ENCODE measurements at regions not wholly inside any gene's neighbourhood (a gene's known extent, or its start where the extent isn't known, plus 50 kb on each side); places are given as distances from the start of the nearest gene placed in this dataset.

DNA sequence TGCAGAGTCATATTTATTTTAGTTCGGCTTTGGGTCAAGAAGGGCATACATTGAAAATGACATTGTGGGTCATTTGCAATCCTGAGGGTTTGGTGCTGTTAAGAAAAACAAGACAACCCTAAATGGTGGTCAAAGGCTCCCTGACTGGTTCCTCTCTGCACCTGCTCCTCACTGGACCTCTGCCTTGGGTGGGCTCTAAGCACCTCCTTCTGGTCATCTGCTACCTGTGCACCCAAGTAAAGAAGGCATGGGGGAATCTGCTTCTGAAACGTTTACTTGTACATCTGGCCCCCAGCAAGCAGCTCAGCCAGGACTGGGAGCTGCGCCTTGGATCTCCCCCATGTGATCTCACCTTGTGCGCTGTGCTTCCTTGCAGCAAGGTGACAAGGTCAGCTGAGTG is 55.2 kb upstream of the MAL start:
- H3K4me1 Mint-ChIP-seq (ENCODE audit: low read depth, unreplicated experiment) = no peaks in the 10 kb centered on the region
- peaks cover 75% of the 10 kb centered on the region for H3K27me3 Mint-ChIP-seq (ENCODE audit: unreplicated experiment)
- BruUV-seq (replicated peaks) = no TSS peak
- DNase-seq = no peak
- CTCF ChIA-PET = no interaction called here
- no peak overlapping the region for H3K4me3 Mint-ChIP-seq (ENCODE audit: low read depth, unreplicated experiment)
- intact Hi-C loops (cut with micrococcal nuclease; ENCODE audit: unreplicated experiment) = no loop called here
- TF ChIP-seq CTCF (IDR thresholded peaks at IDR 0.05; ENCODE audit: unreplicated experiment) = no peak
- no peak overlapping the region for H3K27ac Mint-ChIP-seq (ENCODE audit: unreplicated experiment)
- H3K9me3 Mint-ChIP-seq (ENCODE audit: low read depth, unreplicated experiment) = no peaks in the 10 kb centered on the region
- H3K36me3 Mint-ChIP-seq (ENCODE audit: insufficient read depth, unreplicated experiment) = no peaks in the 10 kb centered on the region
